ENCODE measurements at regions not wholly inside any gene's neighbourhood (a gene's known extent, or its start where the extent isn't known, plus 50 kb on each side); places are given as distances from the start of the nearest gene placed in this dataset.
"Not testable (repeated sequence)": the region's sequence is repeated elsewhere in the genome, so short reads cannot be mapped to it uniquely, and the experiment has no call there.

- no peak for DNase-seq
Measured at GRCh38 chr11:98289617-98290263, 731.0 kb upstream of the CNTN5 start.

- no peak for DNase-seq
Measured at GRCh38 chr11:98296091-98296880, 724.5 kb upstream of the CNTN5 start.

GRCh38 chr11:98300719-98301118 is 720.0 kb upstream of the CNTN5 start:
- DNase-seq, result no peak

DNA sequence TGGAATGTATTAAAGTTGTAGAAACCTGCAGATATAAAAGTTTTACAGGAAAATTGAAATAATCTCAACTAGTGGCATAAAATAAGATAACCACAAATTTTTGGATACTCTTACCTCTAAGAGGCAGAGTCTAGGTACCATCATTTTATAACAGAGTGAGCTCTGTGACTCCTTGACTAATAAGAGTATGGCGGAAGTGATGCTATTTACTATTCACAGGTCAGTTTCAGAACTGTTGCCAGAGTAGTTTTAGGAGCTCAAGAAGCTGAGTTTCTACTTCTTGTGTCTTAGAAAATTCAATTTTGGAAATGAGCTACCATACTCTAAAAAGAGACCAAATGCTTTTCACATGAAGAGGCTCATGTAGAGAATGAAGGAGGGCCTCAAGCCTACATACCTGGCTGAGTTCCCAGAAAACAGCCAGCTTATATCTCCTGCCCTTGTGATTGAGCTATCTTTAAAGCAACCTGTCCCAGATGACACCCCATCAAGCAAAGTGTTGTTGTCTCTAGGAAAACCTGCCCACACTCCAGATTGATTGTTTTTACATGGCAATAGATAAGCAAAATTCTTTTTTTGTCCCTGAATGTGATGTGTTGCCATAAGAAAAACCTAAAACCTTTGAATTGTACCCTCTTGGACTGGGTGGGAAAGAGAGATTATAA is 712.8 kb upstream of the CNTN5 start:
- no peak for DNase-seq

- DNase-seq, result not testable (repeated sequence)
Measured at GRCh38 chr11:98330306-98330705, 690.4 kb upstream of the CNTN5 start.

GRCh38 chr11:98358551-98358950 is 662.2 kb upstream of the CNTN5 start:
- no peak for DNase-seq

DNA sequence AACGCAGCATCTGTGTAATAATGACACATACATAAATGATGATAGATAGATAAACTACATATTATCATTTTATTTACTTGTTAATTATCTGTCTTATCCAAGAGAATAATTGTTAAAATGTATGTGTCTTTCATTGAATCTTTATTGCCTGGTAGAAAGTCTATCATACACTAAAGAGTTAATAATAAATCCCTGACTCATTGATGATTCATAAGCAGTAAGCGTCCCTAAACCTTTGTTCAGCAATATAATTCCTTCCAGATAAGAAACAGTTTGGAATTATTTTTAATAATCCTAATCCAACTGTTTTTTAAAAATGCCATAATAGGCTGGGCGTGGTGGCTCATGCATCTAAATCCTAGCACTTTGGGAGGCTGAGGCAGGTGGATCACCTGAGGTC is 655.6 kb upstream of the CNTN5 start:
- DNase-seq, result no peak

- no peak for DNase-seq
Measured at GRCh38 chr11:98365941-98366340, 654.8 kb upstream of the CNTN5 start.

DNA sequence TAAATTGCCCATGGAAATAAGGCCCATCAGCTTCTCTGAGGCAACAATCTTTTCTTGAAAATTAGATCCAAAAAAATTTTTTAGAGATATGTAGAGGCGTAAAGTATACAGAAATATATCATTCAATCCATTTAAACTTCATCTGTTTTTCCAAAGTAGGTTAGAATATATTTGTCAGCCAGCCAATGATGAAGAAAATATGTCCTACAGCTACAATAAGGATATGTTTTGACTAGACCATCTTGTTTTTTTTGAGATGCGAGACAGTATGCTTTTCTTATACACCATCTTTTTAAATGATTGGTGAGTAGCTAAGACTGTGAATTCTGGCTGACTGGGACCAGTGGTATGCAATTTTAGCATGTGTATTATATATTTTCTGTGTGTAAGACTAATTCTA is 630.4 kb upstream of the CNTN5 start:
- DNase-seq, result no peak

DNA sequence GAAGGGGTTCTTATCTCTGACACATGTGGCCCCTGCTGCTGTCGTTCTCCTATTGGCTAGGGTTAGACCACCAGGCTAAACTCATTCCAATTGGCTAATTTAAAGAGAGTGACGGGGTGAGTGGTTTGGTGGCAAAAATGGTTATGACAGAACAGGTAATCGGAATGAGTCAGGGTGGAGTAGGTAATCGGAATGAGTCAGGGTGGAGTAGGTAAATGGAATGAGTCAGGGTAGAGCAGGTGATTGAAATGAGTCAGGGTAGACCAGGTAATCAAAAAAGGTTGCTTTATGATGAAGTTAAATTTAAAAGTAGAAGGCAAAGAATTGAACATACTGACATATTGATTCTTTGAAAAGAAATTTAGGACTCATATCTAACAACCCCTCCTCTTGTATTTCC is 626.2 kb upstream of the CNTN5 start:
- DNase-seq, result not testable (repeated sequence)

GRCh38 chr11:98398508-98398907 is 622.2 kb upstream of the CNTN5 start:
- no peak for DNase-seq

DNA sequence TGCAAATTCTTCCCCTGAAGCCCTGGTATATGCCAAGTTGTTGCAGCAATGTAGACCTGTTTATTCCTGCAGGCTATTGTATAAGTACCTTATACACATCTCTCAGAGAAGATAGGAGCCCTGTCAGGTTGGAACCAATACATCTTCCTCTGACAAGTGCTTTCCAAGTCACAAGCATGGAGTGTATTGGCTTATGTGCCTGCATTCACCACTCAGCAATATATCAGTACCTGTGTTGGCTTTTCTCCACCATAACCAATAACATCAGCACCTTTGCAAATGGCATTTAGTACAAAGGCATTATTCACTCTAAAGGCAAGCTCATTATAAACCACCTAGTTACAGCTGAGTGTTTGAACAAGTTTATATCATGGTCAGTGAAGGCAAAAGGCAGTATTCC is 611.7 kb upstream of the CNTN5 start:
- DNase-seq, result no peak

- DNase-seq, result no peak
Measured at GRCh38 chr11:98411777-98412176, 609.0 kb upstream of the CNTN5 start.

DNA sequence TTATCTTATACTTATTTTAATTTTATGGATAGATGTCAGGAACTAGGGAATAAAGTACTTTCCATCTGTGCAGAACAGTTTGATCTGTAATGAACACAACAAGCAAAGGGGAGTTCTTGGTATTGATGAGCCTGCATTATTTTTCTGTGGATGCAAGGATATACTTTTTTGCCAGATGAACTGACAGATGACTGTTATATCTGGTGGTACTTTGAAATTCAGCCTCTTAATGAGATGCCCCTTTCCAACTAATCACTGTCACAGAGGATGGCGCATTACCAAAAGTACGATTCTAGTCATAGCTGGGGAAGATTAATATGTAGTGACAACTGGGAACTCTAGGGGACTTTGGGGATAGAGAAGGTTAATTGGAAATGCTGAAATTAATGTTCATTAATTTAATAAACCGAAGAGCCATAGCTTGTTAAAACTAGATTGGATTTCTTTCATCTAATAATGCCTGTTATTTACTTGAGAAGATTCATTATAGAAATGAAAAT is 603.4 kb upstream of the CNTN5 start:
- no peak for DNase-seq

DNA sequence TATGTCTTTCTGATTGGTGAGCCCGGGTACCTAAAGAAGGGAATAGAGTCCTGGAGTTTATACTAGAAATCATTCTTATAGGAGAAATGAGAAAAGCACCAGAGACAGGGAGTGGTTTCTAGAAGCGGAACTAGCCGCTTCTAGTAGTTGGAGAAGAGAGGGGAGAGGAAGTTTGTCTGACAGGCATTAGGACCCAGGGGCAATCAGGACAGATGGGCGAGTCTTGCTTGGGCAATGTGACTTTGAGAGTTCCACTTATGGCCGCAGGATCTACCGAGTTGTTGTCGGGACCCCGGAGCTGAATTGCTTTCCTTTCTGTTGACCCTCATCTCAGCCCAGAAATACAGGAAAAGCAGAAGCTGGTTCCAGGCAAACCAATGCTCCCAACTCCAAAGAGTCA is 596.8 kb upstream of the CNTN5 start:
- no peak for DNase-seq

GRCh38 chr11:98424773-98425172 is 596.0 kb upstream of the CNTN5 start:
- not testable (repeated sequence) for DNase-seq

DNA sequence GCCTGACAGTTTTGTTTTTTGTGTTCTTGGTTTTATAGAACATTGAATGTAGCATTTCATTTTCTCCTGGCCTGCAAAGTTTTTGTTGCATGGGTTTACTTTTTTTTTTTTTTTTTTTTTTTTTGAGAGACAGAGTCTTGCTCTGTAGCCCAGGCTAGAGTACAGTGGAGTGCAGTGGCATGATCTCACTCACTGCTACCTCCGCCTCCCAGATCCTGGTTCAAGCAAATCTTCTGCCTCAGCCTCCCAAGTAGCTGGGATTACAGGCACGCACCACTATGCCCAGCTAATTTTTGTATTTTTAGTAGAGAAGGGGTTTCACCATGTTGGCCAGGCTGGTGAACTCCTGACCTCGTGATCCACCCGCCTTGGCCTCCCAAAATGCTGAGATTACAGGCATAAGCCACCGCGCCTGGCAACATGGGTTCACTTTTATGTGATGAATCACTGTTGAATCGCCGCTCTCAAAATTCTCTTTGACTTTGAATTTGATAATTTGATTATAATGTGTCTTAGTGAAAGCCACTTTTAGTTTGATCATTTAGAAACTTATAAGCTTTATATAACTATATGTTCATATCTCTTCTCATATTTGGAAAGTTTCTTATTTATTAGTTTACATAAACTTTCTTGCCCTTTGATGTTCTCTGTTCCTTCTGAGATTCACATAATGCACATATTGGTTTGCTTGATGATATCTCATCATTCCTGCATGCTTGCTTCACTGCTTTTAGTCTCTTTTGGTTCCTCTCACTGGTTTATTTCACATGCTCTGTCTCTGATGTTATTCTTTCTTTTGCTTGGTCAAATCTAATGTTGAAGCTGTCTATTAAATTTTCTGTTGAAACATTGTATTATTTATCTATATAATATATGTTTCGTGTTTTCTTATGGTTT is 589.0 kb upstream of the CNTN5 start:
- no peak for DNase-seq

DNA sequence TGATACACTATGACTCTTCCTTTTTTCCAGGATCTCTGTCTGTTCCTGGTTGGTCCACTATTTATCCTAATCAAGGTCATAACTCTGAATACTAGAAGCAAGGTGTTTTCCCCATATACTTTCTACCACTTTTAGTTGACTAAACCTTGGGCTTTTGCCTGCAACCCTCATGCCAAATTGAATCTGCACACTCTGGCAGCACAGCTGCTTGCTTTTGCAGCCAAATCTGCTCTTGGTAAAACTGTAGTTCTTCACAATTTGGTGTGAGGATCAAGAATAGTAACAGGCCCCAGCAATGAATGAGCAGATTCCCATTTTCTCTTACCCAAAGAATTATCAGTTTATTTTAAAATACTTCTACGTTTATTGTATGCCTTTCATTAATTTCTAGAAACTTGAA is 586.5 kb upstream of the CNTN5 start:
- DNase-seq, result no peak

- DNase-seq, result no peak
Measured at GRCh38 chr11:98453378-98453777, 567.4 kb upstream of the CNTN5 start.

DNA sequence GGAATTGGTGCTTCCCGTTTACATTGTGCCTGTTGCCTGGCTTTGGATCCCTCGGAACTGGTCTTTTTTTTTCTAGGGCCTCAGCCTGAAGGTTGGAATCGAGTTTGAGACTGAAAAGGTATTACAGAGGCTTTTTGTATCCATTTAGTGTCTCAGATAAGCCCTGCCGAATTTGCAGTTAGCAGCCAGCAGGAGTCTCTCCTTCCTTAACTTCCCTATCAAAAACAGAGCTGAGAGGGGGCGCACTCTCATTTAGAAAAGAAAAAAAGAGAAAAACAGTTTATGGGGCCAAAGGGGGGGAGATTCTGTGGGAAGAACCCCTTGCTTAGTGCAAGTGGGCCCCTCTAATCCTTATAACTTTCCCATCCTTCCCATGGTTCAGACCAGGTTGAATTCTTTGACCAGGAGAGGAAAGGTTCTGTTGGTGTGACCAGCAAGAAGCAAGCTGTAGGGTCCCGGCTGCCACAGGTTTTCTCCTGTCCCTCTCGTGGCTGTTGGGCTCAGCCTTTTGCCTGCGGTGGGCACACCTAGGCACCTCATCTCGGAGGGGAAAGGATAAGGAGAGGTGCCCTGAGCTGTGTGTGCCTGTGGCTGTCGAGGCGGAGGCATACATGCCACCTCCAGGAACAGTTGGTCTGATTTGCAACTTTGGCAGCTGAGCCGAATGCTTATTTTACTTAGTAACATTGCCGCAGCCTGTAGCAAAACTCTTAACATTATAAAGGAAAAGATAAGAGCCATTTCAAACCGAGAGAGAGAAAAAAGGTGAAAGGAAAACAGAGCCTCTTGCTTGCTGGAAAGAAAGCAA is 565.0 kb upstream of the CNTN5 start:
- DNase-seq, result no peak

DNA sequence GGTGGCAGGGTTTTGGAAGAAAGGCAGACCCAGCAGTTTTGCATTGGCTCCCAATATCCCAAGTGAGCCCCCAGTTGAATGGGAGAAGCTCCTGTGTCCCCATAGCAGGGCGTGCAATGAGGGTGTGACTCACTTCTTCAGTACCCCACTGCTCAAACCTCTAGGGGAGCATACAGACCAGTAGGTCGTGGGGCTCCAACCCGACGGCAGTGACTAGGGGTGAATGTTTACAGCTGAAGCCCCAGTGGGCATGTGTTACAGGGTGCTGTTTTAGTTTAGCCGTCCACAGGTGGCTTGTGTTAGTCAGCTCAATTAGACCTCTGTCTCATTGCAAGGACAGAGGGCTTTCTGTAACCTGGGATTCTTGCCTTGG is 564.5 kb upstream of the CNTN5 start:
- no peak for DNase-seq

DNA sequence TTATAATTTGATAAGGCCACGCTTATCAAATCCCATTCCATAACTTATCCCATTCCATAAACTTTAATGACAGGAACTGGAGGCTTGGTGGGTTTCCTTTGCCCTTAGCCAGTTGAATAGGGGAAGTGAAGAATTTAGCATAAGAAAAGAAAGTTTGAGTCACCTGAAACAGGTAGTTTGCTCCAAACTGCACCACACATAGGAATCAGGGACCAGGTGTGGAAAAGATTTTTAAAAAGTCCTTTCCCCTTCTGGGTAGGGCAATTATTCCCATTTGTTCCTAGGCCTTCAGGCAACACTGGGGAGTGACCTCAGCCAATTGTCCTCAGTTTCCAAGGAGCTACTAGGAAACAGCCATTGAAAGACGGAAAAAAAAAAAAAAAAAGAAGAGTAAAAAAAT is 525.7 kb upstream of the CNTN5 start:
- DNase-seq, result no peak
